HEK293T (cell line): ENCODE measurements at regions not wholly inside any gene's neighbourhood (a gene's known extent, or its start where the extent isn't known, plus 50 kb on each side); places are given as distances from the start of the nearest gene placed in this dataset.

Experiments
- BHLHE40 ChIP-seq: fragments of 450-650 bp; IDR thresholded peaks from 2 replicates; pipeline ENCODE4 v1.6.1; 2016; ENCODE audit warnings: mild to moderate bottlenecking, moderate library complexity, borderline replicate concordance
- CTBP1 ChIP-seq: fragments of 450-650 bp; IDR thresholded peaks from 2 replicates; pipeline ENCODE4 v1.6.1; 2016; ENCODE audit warnings: borderline replicate concordance
- FOXA1 ChIP-seq: fragments of 450-650 bp; IDR thresholded peaks from 2 replicates; pipeline ENCODE4 v1.6.1; 2016; ENCODE audit warnings: mild to moderate bottlenecking
- SP1 ChIP-seq: fragments of 450-650 bp; IDR thresholded peaks from 2 replicates; pipeline ENCODE4 v1.6.1; 2017

DNA sequence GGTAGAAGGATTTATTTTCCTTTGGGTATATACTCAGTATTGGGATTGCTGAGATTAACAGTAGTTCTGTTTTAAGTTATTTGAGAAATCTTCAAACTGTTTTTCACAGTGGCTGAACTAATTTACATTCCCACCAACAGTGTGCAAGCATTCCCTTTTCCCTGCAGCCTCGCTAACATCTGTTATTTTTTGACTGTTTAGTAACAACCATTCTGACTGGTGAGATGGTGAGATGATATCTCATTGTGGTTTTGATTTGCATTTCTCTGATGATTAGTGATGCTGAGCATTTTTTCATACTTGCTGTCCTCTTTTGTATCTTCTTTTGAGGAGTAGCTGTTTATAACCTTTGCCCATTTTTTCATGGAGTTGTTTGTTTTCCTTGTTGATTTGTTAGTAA lies 457.8 kb downstream of the TRAM1L1 start:
- TF ChIP-seq BHLHE40 (no peak), FOXA1 (no peak), SP1 (no peak), CTBP1 (no peak)
